IMR-90 (cell line): ENCODE measurements at regions not wholly inside any gene's neighbourhood (a gene's known extent, or its start where the extent isn't known, plus 50 kb on each side); places are given as distances from the start of the nearest gene placed in this dataset.

ENCODE experiments used
- ATAC-seq: fragments of 200-7000 bp; cut with Tn5 transposase; 2 replicates; pipeline ENCODE4 v1.9.1; 2020; ENCODE audit warnings: low read depth, mild to moderate bottlenecking, moderate library complexity
- BruUV-seq: library from RNA; stranded (reverse); fragments of 400-500 nt; replicated peaks from 2 replicates; lab custom pipeline; 2021; lab: Mats Ljungman, UMichigan
- CTCF ChIA-PET: fragments of 300-600 bp; formaldehyde crosslinking; extraction: SDS; loops from one replicate; lab custom pipeline; 2021; ENCODE audit warnings: antibody characterized with exemption; lab: Yijun Ruan, JAX
- POLR2A ChIA-PET: fragments of 300-600 bp; sonication (Branson Sonifier 250); formaldehyde crosslinking; loops from one replicate; lab custom pipeline; 2022; ENCODE audit warnings: antibody characterized with exemption; ENCODE audit not compliant: unreplicated experiment; lab: Charles Lee
- DNase-seq: peaks from one replicate; pipeline ENCODE4 v3.0.0; 2013
- H2AFZ ChIP-seq: replicated peaks from 2 replicates; pipeline ENCODE3; 2013; ENCODE audit warnings: low read length, mild to moderate bottlenecking; ENCODE audit not compliant: poor library complexity
- H2AK5ac ChIP-seq: 2 replicates; pipeline ENCODE4 v1.6.1; 2013; ENCODE audit warnings: low read depth, low read length, inconsistent platforms
- H2AK9ac ChIP-seq: replicated peaks from 2 replicates; pipeline ENCODE3; 2013; ENCODE audit warnings: mild to moderate bottlenecking, low read depth, low read length, moderate library complexity; ENCODE audit not compliant: poor library complexity
- H2BK120ac ChIP-seq: 2 replicates; pipeline ENCODE4 v1.6.1; 2013; ENCODE audit warnings: low read depth, low read length, inconsistent platforms
- H2BK15ac ChIP-seq: 3 replicates; pipeline ENCODE4 v1.6.1; 2013; ENCODE audit warnings: low read depth, low read length, inconsistent platforms
- H2BK20ac ChIP-seq: 2 replicates; pipeline ENCODE4 v1.6.1; 2013; ENCODE audit warnings: low read depth, mild to moderate bottlenecking, inconsistent platforms, low read length, moderate library complexity
- H2BK5ac ChIP-seq: 2 replicates; pipeline ENCODE4 v1.6.1; 2013; ENCODE audit warnings: mild to moderate bottlenecking, low read depth, low read length, inconsistent platforms; ENCODE audit not compliant: poor library complexity, severe bottlenecking
- H3K14ac ChIP-seq: replicated peaks from 2 replicates; pipeline ENCODE4 v1.6.1; 2013; ENCODE audit warnings: low read depth, low read length, inconsistent platforms
- H3K18ac ChIP-seq: 2 replicates; pipeline ENCODE4 v1.6.1; 2013; ENCODE audit warnings: low read depth, low read length, control low read depth
- H3K23ac ChIP-seq: 2 replicates; pipeline ENCODE4 v1.6.1; 2013; ENCODE audit warnings: low read depth, low read length, inconsistent platforms
- H3K27ac ChIP-seq: 2 replicates; pipeline ENCODE4 v1.5.1; 2013; ENCODE audit warnings: mild to moderate bottlenecking, control low read depth, low read length; ENCODE audit not compliant: insufficient read depth
- H3K27me3 ChIP-seq: 2 replicates; pipeline ENCODE4 v1.6.1; 2013; ENCODE audit warnings: low read length; ENCODE audit not compliant: control insufficient read depth, insufficient read depth
- H3K36me3 ChIP-seq: 2 replicates; pipeline ENCODE4 v1.6.1; 2013; ENCODE audit warnings: low read length, mixed read lengths; ENCODE audit not compliant: control insufficient read depth, insufficient read depth
- H3K4ac ChIP-seq: 2 replicates; pipeline ENCODE4 v1.6.1; 2013; ENCODE audit warnings: low read depth, low read length, inconsistent platforms
- H3K4me1 ChIP-seq: 2 replicates; pipeline ENCODE4 v1.6.1; 2013; ENCODE audit warnings: low read length, mixed read lengths; ENCODE audit not compliant: control insufficient read depth, insufficient read depth
- H3K4me2 ChIP-seq: 2 replicates; pipeline ENCODE4 v1.6.1; 2013; ENCODE audit warnings: low read depth, mild to moderate bottlenecking, control low read depth, low read length, moderate library complexity
- H3K4me3 ChIP-seq: 2 replicates; pipeline ENCODE4 v1.5.1; 2013; ENCODE audit warnings: low read depth, mild to moderate bottlenecking, control low read depth, low read length, moderate library complexity; ENCODE audit not compliant: insufficient read depth
- H3K56ac ChIP-seq: 2 replicates; pipeline ENCODE4 v1.6.1; 2013; ENCODE audit warnings: low read length, inconsistent platforms; ENCODE audit not compliant: insufficient read depth; ENCODE audit errors: extremely low read depth
- H3K79me1 ChIP-seq, 2 experiments: 2 replicates each; pipeline ENCODE4 v1.6.1; 2013; ENCODE audit warnings: low read length in 2 of 2, inconsistent platforms in 1 of 2, low read depth in 1 of 2
- H3K9ac ChIP-seq: 2 replicates; pipeline ENCODE4 v1.6.1; 2013; ENCODE audit warnings: low read depth, low read length, control low read depth
- H3K9me1 ChIP-seq: 2 replicates; pipeline ENCODE4 v1.6.1; 2013; ENCODE audit warnings: low read length, inconsistent platforms; ENCODE audit not compliant: insufficient read depth
- H3K9me3 ChIP-seq: 2 replicates; pipeline ENCODE4 v1.6.1; 2013; ENCODE audit warnings: low read length; ENCODE audit not compliant: control insufficient read depth, insufficient read depth
- H4K20me1 ChIP-seq: 2 replicates; pipeline ENCODE4 v1.6.1; 2013; ENCODE audit warnings: low read length, inconsistent platforms; ENCODE audit not compliant: insufficient read depth
- H4K5ac ChIP-seq: 2 replicates; pipeline ENCODE4 v1.6.1; 2013; ENCODE audit warnings: mild to moderate bottlenecking, low read depth, low read length, control low read depth
- H4K8ac ChIP-seq, 2 experiments: 2 replicates each; pipeline ENCODE4 v1.6.1; 2013; ENCODE audit warnings: low read depth in 2 of 2, low read length in 2 of 2, control low read depth in 1 of 2, inconsistent platforms in 1 of 2
- H4K91ac ChIP-seq: 2 replicates; pipeline ENCODE4 v1.6.1; 2013; ENCODE audit warnings: low read depth, low read length, inconsistent platforms; ENCODE audit not compliant: insufficient read depth
- BHLHE40 ChIP-seq: fragments of 150-350 bp; IDR thresholded peaks from 2 replicates; pipeline ENCODE4 v1.6.1; 2016; ENCODE audit warnings: mild to moderate bottlenecking, low read depth, low read length
- CEBPB ChIP-seq: IDR thresholded peaks from 2 replicates; pipeline ENCODE4 v1.6.1; 2012; ENCODE audit warnings: low read depth, low read length, improper control_type of control experiment
- CTCF ChIP-seq: conservative IDR thresholded peaks from 2 replicates; pipeline ENCODE4 v1.5.1; 2012; ENCODE audit warnings: mild to moderate bottlenecking, low read depth, low read length, improper control_type of control experiment
- ELK1 ChIP-seq: fragments of 150-350 bp; IDR thresholded peaks from 2 replicates; pipeline ENCODE4 v1.6.1; 2016; ENCODE audit warnings: low read depth, mild to moderate bottlenecking, low read length, moderate library complexity, borderline replicate concordance
- FOS ChIP-seq: fragments of 150-350 bp; IDR thresholded peaks from 2 replicates; pipeline ENCODE4 v1.6.1; 2016; ENCODE audit warnings: low read depth, low read length
- MXI1 ChIP-seq: IDR thresholded peaks from 2 replicates; pipeline ENCODE4 v1.6.1; 2012; ENCODE audit warnings: low read depth, mild to moderate bottlenecking, low read length, moderate library complexity, borderline replicate concordance
- NFE2L2 ChIP-seq: fragments of 150-350 bp; IDR thresholded peaks from 2 replicates; pipeline ENCODE4 v1.6.1; 2016; ENCODE audit warnings: low read depth, mild to moderate bottlenecking, low read length
- POLR2A ChIP-seq: IDR thresholded peaks from 2 replicates; pipeline ENCODE4 v1.6.1; 2012; ENCODE audit warnings: mild to moderate bottlenecking, low read depth, low read length
- RAD21 ChIP-seq: IDR thresholded peaks from 2 replicates; pipeline ENCODE4 v1.6.1; 2012; ENCODE audit warnings: low read length, improper control_type of control experiment
- RCOR1 ChIP-seq: IDR thresholded peaks from 2 replicates; pipeline ENCODE4 v1.6.1; 2012; ENCODE audit warnings: mild to moderate bottlenecking, low read length, improper control_type of control experiment; ENCODE audit not compliant: insufficient replicate concordance
- RFX5 ChIP-seq: IDR thresholded peaks from 2 replicates; pipeline ENCODE4 v1.8.0; 2012; ENCODE audit warnings: low read depth, mild to moderate bottlenecking, low read length, moderate library complexity
- SMC3 ChIP-seq: fragments of 150-350 bp; IDR thresholded peaks from 2 replicates; pipeline ENCODE4 v1.6.1; 2016; ENCODE audit warnings: low read depth, mild to moderate bottlenecking, antibody characterized with exemption, low read length, moderate library complexity
- USF2 ChIP-seq: fragments of 150-350 bp; IDR thresholded peaks from 2 replicates; pipeline ENCODE4 v1.6.1; 2017; ENCODE audit warnings: mild to moderate bottlenecking, antibody characterized with exemption, low read length, low read depth
- WGBS, 2 experiments: methylation state at CpG; one replicate each; pipeline versions ENCODE4 v1.1.5 to v1.1.7; 2013; ENCODE audit warnings: missing lambda C conversion rate in 2 of 2; ENCODE audit not compliant: insufficient read length in 1 of 2; ENCODE audit errors: extremely low coverage in 2 of 2; 5-methylcytosine and 5-hydroxymethylcytosine counted together
- dilution Hi-C: fragments of 300-500 bp; cut with HindIII; formaldehyde crosslinking; loops from one replicate; pipeline ENCODE4 v1.14.3; 2018; ENCODE audit warnings: low sequenced_read_pairs; ENCODE audit not compliant: unreplicated experiment
- in situ Hi-C: fragments of 300-500 bp; cut with MboI; formaldehyde crosslinking; loops from 3 replicates; pipeline ENCODE4 v1.14.3; 2019; ENCODE audit warnings: low sequenced_read_pairs, inconsistent platforms, mixed read lengths
- intact Hi-C: fragments of 100-400 bp; cut with micrococcal nuclease; formaldehyde crosslinking; loops from 2 replicates; pipeline ENCODE4 v1.10.0; 2022

- in situ Hi-C loops (no loop called here), dilution Hi-C loops (no loop called here), intact Hi-C loops (no loop called here)
- Histone ChIP-seq H3K4ac (no peak overlapping the region), H3K27me3 (no peaks in the 10 kb centered on the region), H2AFZ (no peak overlapping the region), H3K9ac (no peak overlapping the region), H2BK5ac (no peak overlapping the region), H3K4me3 (no peak overlapping the region), H3K14ac (no peak overlapping the region), H4K91ac (no peak overlapping the region), H2BK120ac (no peak overlapping the region; the same call in 1 of the 2 replicates), H3K79me1 (no peaks in the 10 kb centered on the region), H3K4me1 (peaks cover 14% of the 10 kb centered on the region), H3K23ac (no peak overlapping the region), H2BK15ac (no peak overlapping the region), H2AK5ac (no peak overlapping the region), H4K20me1 (no peaks in the 10 kb centered on the region), H3K9me3 (no peaks in the 10 kb centered on the region), H3K4me2 (peak overlapping the region; percentile 24; the same call in 1 of the 2 replicates), H2AK9ac (no peak overlapping the region), H3K18ac (peak overlapping the region; percentile 77), H3K27ac (no peak overlapping the region), H2BK20ac (no peak overlapping the region), H4K8ac (no peak overlapping the region; a peak in 1 of 4 replicates), H4K5ac (peak overlapping the region; percentile 67; the same call in 1 of the 2 replicates), H3K56ac (no peak overlapping the region), H3K36me3 (no peaks in the 10 kb centered on the region), H3K9me1 (peaks cover 3% of the 10 kb centered on the region; the same call in 1 of the 2 replicates)
- DNase-seq (no peak), ATAC-seq (peak; percentile 42)
- no CpG with 5 or more reads among the region's 2 CpGs for WGBS, 2 experiments
- ChIA-PET POLR2A (no interaction called here), CTCF (interaction anchor here (0.7 to 1.7 kb wide), 2 partner anchors 9 to 15 kb away, joined by 4 read pairs; no protein-coding TSS in a partner anchor)
- BruUV-seq: no TSS peak
- TF ChIP-seq ELK1: no peak
- TF ChIP-seq RCOR1: no peak
- no peak for TF ChIP-seq CEBPB
- TF ChIP-seq POLR2A: no peak
- no peak for TF ChIP-seq USF2
- TF ChIP-seq CTCF: no peak
- TF ChIP-seq BHLHE40: no peak
- no peak for TF ChIP-seq NFE2L2
- TF ChIP-seq MXI1: no peak
- TF ChIP-seq SMC3: no peak
- TF ChIP-seq RAD21: no peak
- no peak for TF ChIP-seq FOS
- TF ChIP-seq RFX5: no peak
These were observed 182.8 kb downstream of the NUAK1 start for GRCh38 chr12:105955976-105956375.
